ENCODE measurements at regions not wholly inside any gene's neighbourhood (a gene's known extent, or its start where the extent isn't known, plus 50 kb on each side); places are given as distances from the start of the nearest gene placed in this dataset.

DNA sequence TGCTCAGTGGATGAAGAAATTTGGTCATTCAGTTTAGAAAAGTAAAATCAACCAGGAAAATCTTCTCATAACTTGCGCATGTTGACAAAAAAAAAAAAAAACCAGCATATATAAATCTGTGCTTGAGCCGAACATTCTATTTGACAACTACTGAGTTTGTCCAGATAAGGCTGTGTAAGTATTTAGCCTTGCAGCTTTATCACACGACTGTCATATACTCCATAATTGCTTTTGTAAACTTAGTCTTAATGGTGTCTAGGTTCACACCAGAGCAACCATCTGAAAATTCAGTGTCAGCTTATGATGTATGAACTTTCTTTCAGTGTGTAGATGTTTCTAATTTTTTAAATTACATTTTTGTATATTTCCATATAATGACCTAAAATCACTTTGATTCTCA is 1173.8 kb upstream of the TMPRSS15 start:
- ATAC-seq (no peak), DNase-seq (ENCODE audit: low read depth, low spot score) (no peak)
- no TSS peak for BruUV-seq (replicated peaks)
- intact Hi-C loops (cut with micrococcal nuclease; ENCODE audit: unreplicated experiment): no loop called here
- Histone ChIP-seq H3K27ac (ENCODE audit: low read length) (no peak overlapping the region), H3K27me3 (ENCODE audit: control insufficient read depth, insufficient read depth, low read length) (no peaks in the 10 kb centered on the region), H3K9me3 (ENCODE audit: control insufficient read depth, insufficient read depth, low read depth, low read length) (no peaks in the 10 kb centered on the region), H3K4me3 (ENCODE audit: low read depth in 2 of 2, low read length in 2 of 2) (no peak overlapping the region), H3K36me3 (ENCODE audit: control insufficient read depth, insufficient read depth, low read length) (no peaks in the 10 kb centered on the region), H3K4me1 (ENCODE audit: control insufficient read depth, insufficient read depth, low read length) (no peaks in the 10 kb centered on the region)
- in situ Hi-C loops (cut with HindIII; ENCODE audit: low pct_unique_long_range_greater_than_20kb, low sequenced_read_pairs): no loop called here
- TF ChIP-seq, protein P1, sequence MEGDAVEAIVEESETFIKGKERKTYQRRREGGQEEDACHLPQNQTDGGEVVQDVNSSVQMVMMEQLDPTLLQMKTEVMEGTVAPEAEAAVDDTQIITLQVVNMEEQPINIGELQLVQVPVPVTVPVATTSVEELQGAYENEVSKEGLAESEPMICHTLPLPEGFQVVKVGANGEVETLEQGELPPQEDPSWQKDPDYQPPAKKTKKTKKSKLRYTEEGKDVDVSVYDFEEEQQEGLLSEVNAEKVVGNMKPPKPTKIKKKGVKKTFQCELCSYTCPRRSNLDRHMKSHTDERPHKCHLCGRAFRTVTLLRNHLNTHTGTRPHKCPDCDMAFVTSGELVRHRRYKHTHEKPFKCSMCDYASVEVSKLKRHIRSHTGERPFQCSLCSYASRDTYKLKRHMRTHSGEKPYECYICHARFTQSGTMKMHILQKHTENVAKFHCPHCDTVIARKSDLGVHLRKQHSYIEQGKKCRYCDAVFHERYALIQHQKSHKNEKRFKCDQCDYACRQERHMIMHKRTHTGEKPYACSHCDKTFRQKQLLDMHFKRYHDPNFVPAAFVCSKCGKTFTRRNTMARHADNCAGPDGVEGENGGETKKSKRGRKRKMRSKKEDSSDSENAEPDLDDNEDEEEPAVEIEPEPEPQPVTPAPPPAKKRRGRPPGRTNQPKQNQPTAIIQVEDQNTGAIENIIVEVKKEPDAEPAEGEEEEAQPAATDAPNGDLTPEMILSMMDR (IDR thresholded peaks at IDR 0.05): no peak
- TF ChIP-seq POLR2AphosphoS5 (IDR thresholded peaks at IDR 0.05; ENCODE audit: low read depth, low read length) (no peak), SIN3A (IDR thresholded peaks at IDR 0.05; ENCODE audit: borderline replicate concordance, insufficient read depth, low read depth, low read length) (no peak), TCF7L2 (IDR thresholded peaks at IDR 0.05; ENCODE audit: low read depth, low read length) (no peak)
- TF ChIP-seq, protein P2, sequence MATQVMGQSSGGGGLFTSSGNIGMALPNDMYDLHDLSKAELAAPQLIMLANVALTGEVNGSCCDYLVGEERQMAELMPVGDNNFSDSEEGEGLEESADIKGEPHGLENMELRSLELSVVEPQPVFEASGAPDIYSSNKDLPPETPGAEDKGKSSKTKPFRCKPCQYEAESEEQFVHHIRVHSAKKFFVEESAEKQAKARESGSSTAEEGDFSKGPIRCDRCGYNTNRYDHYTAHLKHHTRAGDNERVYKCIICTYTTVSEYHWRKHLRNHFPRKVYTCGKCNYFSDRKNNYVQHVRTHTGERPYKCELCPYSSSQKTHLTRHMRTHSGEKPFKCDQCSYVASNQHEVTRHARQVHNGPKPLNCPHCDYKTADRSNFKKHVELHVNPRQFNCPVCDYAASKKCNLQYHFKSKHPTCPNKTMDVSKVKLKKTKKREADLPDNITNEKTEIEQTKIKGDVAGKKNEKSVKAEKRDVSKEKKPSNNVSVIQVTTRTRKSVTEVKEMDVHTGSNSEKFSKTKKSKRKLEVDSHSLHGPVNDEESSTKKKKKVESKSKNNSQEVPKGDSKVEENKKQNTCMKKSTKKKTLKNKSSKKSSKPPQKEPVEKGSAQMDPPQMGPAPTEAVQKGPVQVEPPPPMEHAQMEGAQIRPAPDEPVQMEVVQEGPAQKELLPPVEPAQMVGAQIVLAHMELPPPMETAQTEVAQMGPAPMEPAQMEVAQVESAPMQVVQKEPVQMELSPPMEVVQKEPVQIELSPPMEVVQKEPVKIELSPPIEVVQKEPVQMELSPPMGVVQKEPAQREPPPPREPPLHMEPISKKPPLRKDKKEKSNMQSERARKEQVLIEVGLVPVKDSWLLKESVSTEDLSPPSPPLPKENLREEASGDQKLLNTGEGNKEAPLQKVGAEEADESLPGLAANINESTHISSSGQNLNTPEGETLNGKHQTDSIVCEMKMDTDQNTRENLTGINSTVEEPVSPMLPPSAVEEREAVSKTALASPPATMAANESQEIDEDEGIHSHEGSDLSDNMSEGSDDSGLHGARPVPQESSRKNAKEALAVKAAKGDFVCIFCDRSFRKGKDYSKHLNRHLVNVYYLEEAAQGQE (IDR thresholded peaks at IDR 0.05; ENCODE audit: insufficient read depth in 1 of 2, low read depth in 2 of 2, low read length in 1 of 2): no peak
- POLR2A ChIA-PET: no interaction called here
- CTCF ChIA-PET: no interaction called here

DNA sequence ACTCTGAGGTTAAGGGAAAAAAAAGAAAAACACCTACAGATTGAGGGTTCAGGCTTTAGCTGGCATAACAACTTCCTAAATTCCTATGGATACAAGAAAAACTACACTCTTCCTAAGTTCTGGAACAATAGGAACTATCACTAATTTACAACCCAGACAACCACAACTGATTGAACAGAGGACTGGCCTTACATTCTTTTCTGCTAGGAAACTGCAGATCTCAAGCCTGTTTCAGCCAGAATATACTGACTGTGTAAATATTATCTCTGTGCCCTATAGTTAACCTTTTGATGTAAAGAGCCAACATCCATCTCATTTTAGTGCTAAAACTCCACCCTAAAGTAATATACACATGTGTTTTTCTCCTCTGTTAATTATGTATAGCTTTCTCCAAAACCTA is 1186.5 kb upstream of the TMPRSS15 start:
- no peaks in the 10 kb centered on the region for H3K36me3 ChIP-seq (ENCODE audit: control insufficient read depth, insufficient read depth, low read length)
- in situ Hi-C loops (cut with HindIII; ENCODE audit: low pct_unique_long_range_greater_than_20kb, low sequenced_read_pairs) (no loop called here), intact Hi-C loops (cut with micrococcal nuclease; ENCODE audit: unreplicated experiment) (no loop called here)
- ChIA-PET CTCF (no interaction called here), POLR2A (no interaction called here)
- no peaks in the 10 kb centered on the region for H3K27me3 ChIP-seq (ENCODE audit: control insufficient read depth, insufficient read depth, low read length)
- TF ChIP-seq POLR2AphosphoS5 (IDR thresholded peaks at IDR 0.05; ENCODE audit: low read depth, low read length) (no peak), TCF7L2 (IDR thresholded peaks at IDR 0.05; ENCODE audit: low read depth, low read length) (no peak), SIN3A (IDR thresholded peaks at IDR 0.05; ENCODE audit: borderline replicate concordance, insufficient read depth, low read depth, low read length) (no peak)
- TF ChIP-seq, protein P2 (IDR thresholded peaks at IDR 0.05; ENCODE audit: insufficient read depth in 1 of 2, low read depth in 2 of 2, low read length in 1 of 2): no peak
- TF ChIP-seq, protein P1 (IDR thresholded peaks at IDR 0.05): no peak
- H3K9me3 ChIP-seq (ENCODE audit: control insufficient read depth, insufficient read depth, low read depth, low read length): no peaks in the 10 kb centered on the region
- H3K4me1 ChIP-seq (ENCODE audit: control insufficient read depth, insufficient read depth, low read length): no peaks in the 10 kb centered on the region
- H3K4me3 ChIP-seq (ENCODE audit: low read depth in 2 of 2, low read length in 2 of 2): no peak overlapping the region
- ATAC-seq: no peak
- H3K27ac ChIP-seq (ENCODE audit: low read length): no peak overlapping the region
- DNase-seq (ENCODE audit: low read depth, low spot score): no peak
- no TSS peak for BruUV-seq (replicated peaks)
